C4-2B (cell line): ENCODE measurements at regions not wholly inside any gene's neighbourhood (a gene's known extent, or its start where the extent isn't known, plus 50 kb on each side); places are given as distances from the start of the nearest gene placed in this dataset.

Experiments used
- ZFX ChIP-seq: fragments of 450-650 bp; IDR thresholded peaks from 2 replicates; pipeline ENCODE4 v1.6.1; 2017
- TF ChIP-seq, protein P1 (sequence below): fragments of 450-650 bp; conservative IDR thresholded peaks from 2 replicates; pipeline ENCODE4 v1.5.1; 2017; ENCODE audit warnings: mild to moderate bottlenecking

DNA sequence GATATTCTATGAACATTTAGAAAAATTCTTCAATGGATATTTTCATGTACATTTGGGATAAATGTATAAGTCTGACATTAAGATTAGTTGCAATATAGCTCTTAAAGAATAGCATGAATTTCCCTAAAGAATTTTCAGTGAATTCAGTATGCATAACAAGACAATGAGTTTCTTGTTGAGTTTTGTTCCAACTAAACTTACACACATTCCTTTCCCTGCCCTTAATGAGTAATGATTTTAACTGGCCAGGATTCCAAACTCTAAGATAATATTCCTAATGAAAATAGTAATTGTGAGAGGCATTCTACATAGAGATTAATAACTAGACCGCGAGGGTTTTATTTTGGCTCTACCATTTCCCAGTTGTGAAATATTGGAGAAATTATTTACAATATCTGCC, 390.3 kb upstream of the GALNT5 start:
- TF ChIP-seq, protein P1, sequence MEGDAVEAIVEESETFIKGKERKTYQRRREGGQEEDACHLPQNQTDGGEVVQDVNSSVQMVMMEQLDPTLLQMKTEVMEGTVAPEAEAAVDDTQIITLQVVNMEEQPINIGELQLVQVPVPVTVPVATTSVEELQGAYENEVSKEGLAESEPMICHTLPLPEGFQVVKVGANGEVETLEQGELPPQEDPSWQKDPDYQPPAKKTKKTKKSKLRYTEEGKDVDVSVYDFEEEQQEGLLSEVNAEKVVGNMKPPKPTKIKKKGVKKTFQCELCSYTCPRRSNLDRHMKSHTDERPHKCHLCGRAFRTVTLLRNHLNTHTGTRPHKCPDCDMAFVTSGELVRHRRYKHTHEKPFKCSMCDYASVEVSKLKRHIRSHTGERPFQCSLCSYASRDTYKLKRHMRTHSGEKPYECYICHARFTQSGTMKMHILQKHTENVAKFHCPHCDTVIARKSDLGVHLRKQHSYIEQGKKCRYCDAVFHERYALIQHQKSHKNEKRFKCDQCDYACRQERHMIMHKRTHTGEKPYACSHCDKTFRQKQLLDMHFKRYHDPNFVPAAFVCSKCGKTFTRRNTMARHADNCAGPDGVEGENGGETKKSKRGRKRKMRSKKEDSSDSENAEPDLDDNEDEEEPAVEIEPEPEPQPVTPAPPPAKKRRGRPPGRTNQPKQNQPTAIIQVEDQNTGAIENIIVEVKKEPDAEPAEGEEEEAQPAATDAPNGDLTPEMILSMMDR: no peak
- no peak for TF ChIP-seq ZFX
